B cell (primary cell): ENCODE measurements at regions not wholly inside any gene's neighbourhood (a gene's known extent, or its start where the extent isn't known, plus 50 kb on each side); places are given as distances from the start of the nearest gene placed in this dataset.

Experiments
- ATAC-seq: fragments of 200-7000 bp; cut with Tn5 transposase; one replicate; pipeline ENCODE4 v1.10.0; 2021; ENCODE audit warnings: low read depth, mild to moderate bottlenecking, moderate number of reproducible peaks, moderate library complexity
- CTCF ChIA-PET: fragments of 350-600 bp; sonication (Branson Sonifier 250); formaldehyde crosslinking; loops from one replicate; lab custom pipeline; 2021; ENCODE audit warnings: antibody characterized with exemption, inconsistent platforms; lab: Charles Lee
- POLR2A ChIA-PET: fragments of 350-600 bp; sonication (Branson Sonifier 250); formaldehyde crosslinking; loops from one replicate; lab custom pipeline; 2021; ENCODE audit warnings: antibody characterized with exemption; lab: Charles Lee
- DNase-seq: peaks from one replicate; pipeline ENCODE4 v3.0.0; 2013
- H2AFZ ChIP-seq: 2 replicates; pipeline ENCODE4 v1.6.1; 2012; ENCODE audit warnings: mild to moderate bottlenecking, low read depth, low read length; ENCODE audit not compliant: insufficient read depth, poor library complexity, severe bottlenecking
- H3K27ac ChIP-seq, 2 donors: 1 replicate in 1 of 2; 2 replicates in 1 of 2; pipeline ENCODE4 v1.5.1; 2012 to 2013; ENCODE audit warnings: low read length in 2 of 2, mild to moderate bottlenecking in 2 of 2, moderate library complexity in 1 of 2
- H3K27me3 ChIP-seq, 4 experiments: fragments of 200-600 bp in 1 of 4; sonication (generic) in 1 of 4; replicated peaks in 1 of 4; 1 replicate in 2 of 4; 2 replicates in 2 of 4; pipeline versions ENCODE4 v1.6.1 to v1.7.0; 2013 to 2016; ENCODE audit warnings: low read length in 3 of 4, mild to moderate bottlenecking in 2 of 4, mixed read lengths in 1 of 4, moderate library complexity in 1 of 4; ENCODE audit not compliant: insufficient read depth in 4 of 4, control insufficient read depth in 3 of 4; ENCODE audit errors: control extremely low read depth in 1 of 4
- H3K36me3 ChIP-seq, 2 experiments: replicated peaks in 1 of 2; 1 replicate in 1 of 2; 2 replicates in 1 of 2; pipeline versions ENCODE4 v1.6.1 to v1.7.1; 2013; ENCODE audit warnings: low read length in 1 of 2; ENCODE audit not compliant: insufficient read depth in 2 of 2, control insufficient read depth in 1 of 2; ENCODE audit errors: control extremely low read depth in 1 of 2, extremely low read depth in 1 of 2
- H3K4me1 ChIP-seq, 2 donors: fragments of 200-600 bp in 1 of 2; sonication (generic) in 1 of 2; 1 replicate in 1 of 2; 2 replicates in 1 of 2; pipeline versions ENCODE4 v1.5.1 to v1.6.1; 2013 to 2017; ENCODE audit warnings: low read length in 2 of 2; ENCODE audit not compliant: control insufficient read depth in 2 of 2, insufficient read depth in 2 of 2
- H3K4me2 ChIP-seq: replicated peaks from 2 replicates; pipeline ENCODE3; 2012; ENCODE audit warnings: mild to moderate bottlenecking, low read depth, low read length; ENCODE audit not compliant: poor library complexity, severe bottlenecking
- H3K4me3 ChIP-seq, 5 experiments: fragments of 200-600 bp in 1 of 5; sonication (generic) in 1 of 5; 1 replicate in 3 of 5; 2 replicates in 2 of 5; pipeline versions ENCODE4 v1.5.1 to v1.7.0; 2011 to 2016; ENCODE audit warnings: low read length in 4 of 5, mild to moderate bottlenecking in 4 of 5, low read depth in 2 of 5, control low read depth in 1 of 5, moderate library complexity in 1 of 5; ENCODE audit not compliant: insufficient read depth in 1 of 5; ENCODE audit errors: control extremely low read depth in 1 of 5, extremely low read depth in 1 of 5
- H3K79me2 ChIP-seq: fragments of 200-600 bp; sonication (generic); one replicate; pipeline ENCODE4 v1.6.0; 2016; ENCODE audit warnings: low read length; ENCODE audit not compliant: control insufficient read depth, insufficient read depth
- H3K9ac ChIP-seq: fragments of 200-600 bp; sonication (generic); 2 replicates; pipeline ENCODE4 v1.6.1; 2017; ENCODE audit warnings: mild to moderate bottlenecking, low read length, moderate library complexity
- H3K9me3 ChIP-seq, 3 donors: one replicate each; pipeline versions ENCODE4 v1.6.1 to v1.7.1; 2013; ENCODE audit warnings: low read length in 2 of 3; ENCODE audit not compliant: control insufficient read depth in 2 of 3, insufficient read depth in 1 of 3; ENCODE audit errors: control extremely low read depth in 1 of 3
- H4K20me1 ChIP-seq: 2 replicates; pipeline ENCODE4 v1.6.0; 2012; ENCODE audit warnings: mild to moderate bottlenecking, low read length; ENCODE audit not compliant: insufficient read depth, control insufficient read depth, poor library complexity, severe bottlenecking
- H3K27ac Mint-ChIP-seq: one replicate; pipeline ENCODE4 v1.8.0; 2021; ENCODE audit warnings: mixed read lengths
- H3K27me3 Mint-ChIP-seq: one replicate; pipeline ENCODE4 v1.8.0; 2021; ENCODE audit warnings: mixed read lengths
- H3K4me1 Mint-ChIP-seq: one replicate; pipeline ENCODE4 v1.8.0; 2021; ENCODE audit warnings: mixed read lengths
- H3K4me3 Mint-ChIP-seq: one replicate; pipeline ENCODE4 v1.8.0; 2021; ENCODE audit warnings: mixed read lengths
- H3K9me3 Mint-ChIP-seq: one replicate; pipeline ENCODE4 v1.8.0; 2022; ENCODE audit warnings: mixed read lengths; ENCODE audit not compliant: insufficient read depth
- CTCF ChIP-seq: fragments of 200-600 bp; IDR thresholded peaks from one replicate; pipeline ENCODE4 v1.8.0; 2022; ENCODE audit warnings: antibody characterized with exemption, mild to moderate bottlenecking
- EZH2 ChIP-seq: IDR thresholded peaks from 2 replicates; pipeline ENCODE4 v1.6.1; 2012; ENCODE audit warnings: borderline replicate concordance, low read depth, mild to moderate bottlenecking, moderate library complexity, low read length; ENCODE audit not compliant: insufficient read depth, poor library complexity, severe bottlenecking
- WGBS: methylation state at CpG from one replicate; pipeline ENCODE4 v1.1.5; 2013; ENCODE audit warnings: missing lambda C conversion rate; ENCODE audit not compliant: insufficient coverage; 5-methylcytosine and 5-hydroxymethylcytosine counted together
- intact Hi-C: fragments of 100-400 bp; cut with micrococcal nuclease; formaldehyde crosslinking; loops from one replicate; pipeline ENCODE4 v1.10.0; 2022

DNA sequence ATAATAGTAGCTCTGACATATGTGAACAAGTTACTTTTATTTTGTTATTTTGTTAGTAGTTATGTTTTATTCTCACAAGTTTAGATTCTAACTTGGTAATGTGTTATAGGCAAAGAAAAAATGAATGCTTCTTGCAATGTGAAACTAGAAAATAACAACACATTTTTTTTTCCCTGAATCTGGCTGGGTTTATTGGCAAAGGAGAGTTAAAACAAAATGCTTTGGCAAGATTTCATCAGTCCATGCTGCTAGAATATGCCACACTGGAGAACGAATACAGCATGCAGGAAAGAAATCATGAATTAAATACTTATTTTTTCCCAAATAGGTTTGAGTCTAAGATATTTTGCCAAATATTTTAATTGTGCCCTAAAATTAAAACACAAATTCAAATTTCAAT lies 1048.1 kb upstream of the ACO1 start:
- DNase-seq (no peak), ATAC-seq (no peak)
- Histone ChIP-seq H3K4me3 (no peak overlapping the region), H3K27ac (peak overlapping the region in 1 of 2 donors; percentile 16), H3K4me2 (peak overlapping the region; percentile 45), H3K9ac (no peak overlapping the region), H3K9me3 (peaks cover 0 to 18% (median 5%) of the 10 kb centered on the region in 3 donors), H3K4me1 (peaks cover 15 to 23% of the 10 kb centered on the region in 2 donors), H3K79me2 (no peaks in the 10 kb centered on the region), H2AFZ (peak overlapping the region; percentile 49), H4K20me1 (no peaks in the 10 kb centered on the region), H3K36me3 (no peaks in the 10 kb centered on the region), H3K27me3 (no peaks in the 10 kb centered on the region)
- POLR2A ChIA-PET, result no interaction called here
- no CpG with 5 or more reads among the region's 1 CpG for WGBS
- CTCF ChIA-PET, result no interaction called here
- intact Hi-C loops, result no loop called here
- no peaks in the 10 kb centered on the region for H3K27me3 Mint-ChIP-seq
- H3K9me3 Mint-ChIP-seq, result no peaks in the 10 kb centered on the region
- TF ChIP-seq CTCF (no peak), EZH2 (no peak)
- peaks cover 19% of the 10 kb centered on the region for H3K4me1 Mint-ChIP-seq
- peak overlapping the region; percentile 33 for H3K27ac Mint-ChIP-seq
- peak overlapping the region; percentile 18 for H3K4me3 Mint-ChIP-seq

GRCh38 chr9:31336841-31337240 lies 1047.6 kb upstream of the ACO1 start:
- Mint-ChIP-seq H3K27ac (no peak overlapping the region), H3K4me3 (no peak overlapping the region), H3K9me3 (no peaks in the 10 kb centered on the region), H3K4me1 (peaks cover 19% of the 10 kb centered on the region), H3K27me3 (no peaks in the 10 kb centered on the region)
- Histone ChIP-seq H2AFZ (no peak overlapping the region), H4K20me1 (no peaks in the 10 kb centered on the region), H3K4me2 (peak overlapping the region; percentile 27), H3K9me3 (peaks cover 0 to 18% (median 5%) of the 10 kb centered on the region in 3 donors), H3K79me2 (no peaks in the 10 kb centered on the region), H3K9ac (no peak overlapping the region), H3K27me3 (no peaks in the 10 kb centered on the region), H3K36me3 (no peaks in the 10 kb centered on the region), H3K27ac (no peak overlapping the region), H3K4me3 (no peak overlapping the region), H3K4me1 (peaks cover 15 to 23% of the 10 kb centered on the region in 2 donors)
- ATAC-seq (no peak), DNase-seq (no peak)
- POLR2A ChIA-PET, result no interaction called here
- CTCF ChIA-PET, result no interaction called here
- intact Hi-C loops, result no loop called here
- WGBS, result no CpG with 5 or more reads among the region's 1 CpG
- TF ChIP-seq EZH2 (no peak), CTCF (no peak)
